Skin of body (tissue), 1 donor: ENCODE measurements at regions not wholly inside any gene's neighbourhood (a gene's known extent, or its start where the extent isn't known, plus 50 kb on each side); places are given as distances from the start of the nearest gene placed in this dataset.
"Not testable (repeated sequence)": the region's sequence is repeated elsewhere in the genome, so short reads cannot be mapped to it uniquely, and the experiment has no call there.

ENCODE experiments used
- DNase-seq: peaks from one replicate; lab custom pipeline; 2025; lab: John Stamatoyannopoulos, UW

DNA sequence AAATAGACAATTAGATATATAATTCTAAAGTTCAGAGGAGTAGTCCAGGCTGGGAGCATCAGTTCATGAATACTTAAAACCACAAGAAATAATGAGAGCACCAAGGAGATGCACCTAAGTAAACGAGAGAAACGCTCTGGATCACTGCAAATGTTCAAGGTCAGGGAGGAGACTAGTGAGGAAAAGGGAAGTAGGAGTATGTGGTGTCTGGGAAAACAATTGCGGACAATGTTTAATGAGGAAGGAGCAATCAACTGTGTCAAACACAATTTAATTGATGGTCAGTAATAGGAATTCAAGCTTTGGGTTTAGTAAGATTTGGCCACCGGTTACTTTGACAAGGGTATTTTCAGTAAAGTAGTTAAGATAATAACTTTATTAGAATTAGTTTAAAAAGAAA is 652.2 kb downstream of the DACH1 start:
- DNase-seq = no peak

DNA sequence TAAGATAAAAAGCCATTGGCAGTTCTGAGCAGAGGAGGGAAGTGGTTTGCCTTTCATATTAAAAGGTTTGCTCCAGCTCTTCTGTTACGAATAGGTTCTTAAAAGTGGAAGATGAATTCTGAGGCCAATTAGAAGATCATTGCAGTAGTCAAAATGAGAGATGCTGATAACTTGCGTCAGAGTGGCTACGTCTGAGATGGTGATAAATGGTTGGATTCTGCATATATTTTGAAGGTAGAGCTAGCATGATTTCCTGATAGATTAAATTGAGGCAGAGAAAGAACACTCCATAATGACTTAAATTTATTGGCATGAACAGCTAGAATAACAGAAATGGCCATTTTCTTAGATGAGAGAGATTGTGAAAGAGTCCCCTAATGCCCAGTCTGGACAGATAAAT is 652.6 kb downstream of the DACH1 start:
- DNase-seq = no peak

DNA sequence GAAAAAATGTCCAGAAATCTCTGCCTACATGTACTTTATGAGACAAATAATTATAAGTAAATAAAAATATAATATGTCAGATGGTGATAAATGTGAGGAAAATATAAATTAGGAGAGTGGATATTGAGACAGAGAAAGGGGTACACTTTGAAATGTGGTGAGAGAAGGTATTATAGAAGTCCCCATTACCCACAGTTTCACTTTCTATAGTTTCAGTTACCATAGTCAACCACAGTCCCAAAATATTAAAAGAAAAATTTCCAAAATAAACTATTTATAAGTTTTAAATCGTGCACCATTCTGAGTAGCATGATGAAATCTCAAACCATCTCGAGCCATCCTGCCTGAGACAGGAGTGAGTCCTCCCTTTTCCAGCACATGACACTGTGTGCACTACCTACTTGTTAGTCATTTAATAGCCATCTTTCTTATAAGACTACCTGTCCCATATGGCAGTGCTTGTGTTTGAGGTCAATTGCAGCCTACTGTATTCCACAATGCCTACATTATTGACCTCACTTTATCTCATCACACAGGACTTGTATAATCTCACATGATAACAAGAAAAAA is 653.7 kb downstream of the DACH1 start:
- no peak for DNase-seq

DNA sequence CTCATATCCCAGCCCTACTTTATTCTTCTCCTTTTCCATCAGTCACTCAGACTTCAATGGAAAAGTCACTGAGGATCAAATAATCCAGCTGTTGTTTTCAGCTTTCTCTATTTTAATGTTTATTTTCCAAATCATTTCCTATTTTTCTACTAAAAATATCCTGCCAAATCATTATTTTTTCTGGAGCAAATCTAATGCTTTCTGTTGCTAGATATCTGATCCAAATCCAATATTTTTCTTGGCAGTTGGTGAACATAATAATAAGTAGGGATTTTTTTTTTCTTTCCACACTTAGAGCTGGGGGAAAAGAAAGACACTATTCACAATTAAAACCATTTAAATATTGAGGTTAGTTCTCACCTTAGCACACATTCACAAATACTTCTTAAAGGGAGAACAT is 656.1 kb downstream of the DACH1 start:
- DNase-seq = no peak

DNA sequence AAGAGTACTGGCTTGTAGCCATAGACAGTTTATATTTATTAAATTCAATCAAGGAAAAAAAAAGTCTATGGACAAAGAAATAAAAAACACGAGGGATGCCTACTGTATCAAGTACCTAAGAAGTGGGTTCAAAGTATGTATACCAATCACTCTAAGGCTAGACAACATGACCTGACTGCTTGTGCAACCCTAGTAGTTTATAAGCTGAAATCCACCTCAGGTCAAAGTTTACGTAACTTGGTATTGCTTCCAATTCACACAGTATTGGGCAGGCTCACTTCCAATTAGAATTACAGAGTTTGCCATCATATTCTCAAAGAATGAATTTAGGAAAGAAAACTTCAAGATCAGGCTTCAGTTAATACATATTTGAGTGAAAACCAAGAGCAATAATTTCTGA is 657.8 kb downstream of the DACH1 start:
- DNase-seq = no peak

DNA sequence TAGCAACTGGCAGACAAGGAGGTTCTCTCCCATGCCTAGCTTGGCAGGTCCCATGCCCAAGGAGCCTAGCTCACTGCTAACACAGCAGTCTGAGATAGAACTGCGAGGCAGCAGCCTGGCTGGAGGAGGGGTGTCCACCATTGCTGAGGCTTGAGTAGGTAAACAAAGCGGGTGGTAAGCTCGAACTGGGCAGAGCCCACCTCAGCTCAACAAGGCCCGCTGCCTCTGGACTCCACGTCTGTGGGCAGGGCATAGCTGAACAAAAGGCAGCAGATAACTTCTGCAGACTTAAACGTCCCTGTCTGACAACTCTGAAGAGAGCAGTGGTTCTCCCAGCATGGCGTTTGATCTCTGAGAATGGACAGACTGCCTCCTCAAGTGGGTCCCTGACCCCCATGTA is 682.4 kb downstream of the DACH1 start:
- not testable (repeated sequence) for DNase-seq

DNA sequence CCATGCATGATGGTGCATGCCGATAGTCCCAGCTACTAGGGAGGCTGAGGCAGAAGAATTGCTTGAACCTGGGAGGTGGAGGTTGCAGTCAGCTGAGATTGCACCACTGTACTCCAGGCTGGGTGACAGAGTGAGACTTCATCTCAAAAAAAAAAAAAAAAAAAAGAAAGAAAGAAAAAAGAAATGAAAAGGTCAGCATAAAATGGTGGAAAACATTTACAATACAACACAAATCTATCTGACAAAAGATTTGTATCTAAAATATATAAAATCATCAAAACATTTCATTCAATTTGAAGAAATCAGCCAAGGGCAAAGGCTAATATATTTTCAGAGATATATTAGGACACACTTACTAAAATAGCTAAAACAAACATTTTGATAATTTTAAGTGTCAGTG is 683.7 kb downstream of the DACH1 start:
- not testable (repeated sequence) for DNase-seq

DNA sequence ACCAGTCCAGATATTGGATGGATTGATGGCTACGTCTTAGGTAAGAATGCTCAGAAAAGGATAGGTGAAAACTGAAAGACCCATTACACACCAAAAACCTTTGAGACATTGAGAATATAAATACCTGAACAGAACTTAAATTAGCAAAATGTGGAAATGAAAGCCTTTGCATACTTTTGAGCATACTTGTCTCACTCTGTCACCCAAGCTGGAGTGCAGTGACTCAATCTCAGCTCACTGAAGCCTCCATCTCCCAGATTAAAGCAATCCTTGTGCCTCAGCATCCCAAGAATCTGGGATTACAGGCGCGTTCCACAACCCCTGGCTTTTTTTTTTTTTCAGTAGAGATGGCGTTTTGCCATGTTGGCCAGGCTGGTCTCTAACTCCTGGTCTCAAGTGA is 695.3 kb downstream of the DACH1 start:
- no peak for DNase-seq

DNA sequence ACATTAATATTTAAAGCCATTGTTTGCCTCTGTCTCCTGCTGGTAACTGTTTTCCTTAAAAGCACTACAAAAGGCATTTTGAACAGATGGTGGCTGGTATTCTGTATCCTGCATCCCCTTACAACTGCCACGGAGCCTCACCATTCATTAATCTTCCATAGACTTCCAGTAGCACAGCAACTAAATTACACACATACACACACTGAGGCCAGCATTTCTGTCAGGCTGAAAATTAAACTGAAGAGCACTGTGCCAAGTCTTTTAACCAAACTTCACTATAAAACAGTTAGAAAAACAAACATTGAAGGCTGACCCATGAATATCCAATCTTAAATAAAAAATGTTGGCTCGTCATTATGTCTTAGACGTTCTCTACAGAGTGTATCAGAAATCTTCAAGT is 697.8 kb downstream of the DACH1 start:
- no peak for DNase-seq

DNA sequence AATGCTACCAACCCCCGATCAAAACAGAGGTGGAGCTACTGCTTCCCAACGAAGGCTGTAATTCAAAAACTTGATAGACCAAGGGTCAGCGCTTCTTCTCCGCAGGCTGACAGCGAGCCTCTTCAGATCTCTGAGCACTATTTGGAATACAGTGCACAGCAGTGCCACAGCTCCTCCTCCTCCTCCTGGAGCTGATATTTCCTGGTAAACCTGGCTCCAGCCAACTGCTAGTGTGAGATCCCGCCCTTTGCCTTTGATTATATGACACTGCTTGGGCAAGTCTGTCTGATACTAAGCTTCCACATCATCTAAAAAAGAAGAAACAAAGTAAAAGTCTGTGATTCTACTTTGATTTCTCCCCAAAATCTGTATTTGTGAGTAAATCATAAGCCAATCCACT is 710.5 kb downstream of the DACH1 start:
- DNase-seq = no peak

DNA sequence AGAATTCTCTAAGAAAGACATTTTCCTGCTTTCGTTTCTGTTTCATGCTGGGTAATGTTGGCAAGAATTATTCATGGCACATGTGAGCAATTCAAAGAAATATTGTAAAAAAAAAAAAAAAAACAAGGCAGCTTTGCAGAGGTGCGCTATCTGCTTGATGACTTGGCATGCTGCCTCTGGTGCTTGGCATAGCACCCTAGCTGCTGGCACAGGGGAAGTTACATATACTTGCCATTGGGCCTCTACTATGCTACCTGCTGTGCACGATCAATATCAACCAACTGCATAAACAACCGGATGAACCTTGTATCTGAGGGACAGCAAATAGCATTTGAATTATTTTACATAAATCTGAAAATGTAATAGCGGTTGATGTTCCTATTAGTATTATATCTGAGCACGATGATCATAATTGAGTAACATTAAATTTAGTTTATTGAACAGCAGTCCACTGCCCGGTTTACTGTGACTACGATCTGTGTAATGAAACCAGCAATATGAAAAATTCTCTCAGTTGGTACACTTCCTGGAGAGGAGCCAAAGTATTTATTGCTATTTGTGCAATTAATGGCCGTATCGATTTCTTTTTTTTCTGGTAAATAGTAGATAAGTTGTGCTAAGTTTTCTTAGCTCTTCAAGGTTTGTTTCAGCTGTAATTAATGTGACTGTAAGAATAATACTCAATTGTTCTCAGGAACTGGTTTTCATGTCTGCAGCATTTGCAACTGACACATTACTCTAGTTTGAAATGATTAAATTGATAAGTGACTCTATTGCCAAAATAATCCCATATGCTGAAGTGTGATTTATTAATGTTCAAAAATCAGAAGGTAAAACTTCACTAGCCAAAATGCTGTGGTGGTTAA is 717.3 kb downstream of the DACH1 start:
- no peak for DNase-seq

DNA sequence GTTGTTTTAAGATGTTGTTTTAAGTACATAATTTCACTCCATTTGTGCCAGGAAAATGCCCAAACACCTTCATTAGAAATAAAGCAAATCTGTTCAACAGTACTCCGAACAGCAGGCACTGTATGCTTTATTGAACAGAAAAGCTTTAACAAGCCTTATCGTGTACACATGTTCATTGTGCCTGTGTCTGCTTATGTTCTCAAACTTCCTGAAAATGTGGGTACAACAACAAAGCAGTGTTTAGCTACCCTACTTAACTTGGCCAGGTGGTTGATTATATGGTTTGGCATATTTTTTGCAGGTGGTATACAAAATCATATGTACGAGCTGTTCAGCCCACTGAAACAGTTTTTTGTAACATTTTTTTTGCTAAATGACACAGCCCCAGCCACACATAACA is 718.0 kb downstream of the DACH1 start:
- DNase-seq = no peak

DNA sequence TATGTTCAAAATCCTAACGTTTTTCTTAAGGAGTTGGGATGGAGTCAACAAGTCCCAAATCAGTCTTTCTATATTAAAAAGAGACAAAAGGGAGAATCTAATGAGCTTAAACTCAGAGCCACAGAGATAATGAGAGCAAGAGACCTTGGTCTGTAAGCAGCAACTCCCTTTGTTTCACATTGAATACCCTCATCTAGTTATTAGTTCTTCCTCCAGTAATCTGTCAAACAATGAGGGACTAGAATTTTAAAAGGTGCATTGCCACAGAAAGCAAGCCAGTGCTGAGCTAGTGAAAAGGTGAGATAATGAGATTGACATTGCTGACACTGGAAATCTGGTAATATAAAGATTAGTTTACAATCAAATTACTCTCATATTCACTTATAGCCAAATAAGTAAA is 718.6 kb downstream of the DACH1 start:
- no peak for DNase-seq

DNA sequence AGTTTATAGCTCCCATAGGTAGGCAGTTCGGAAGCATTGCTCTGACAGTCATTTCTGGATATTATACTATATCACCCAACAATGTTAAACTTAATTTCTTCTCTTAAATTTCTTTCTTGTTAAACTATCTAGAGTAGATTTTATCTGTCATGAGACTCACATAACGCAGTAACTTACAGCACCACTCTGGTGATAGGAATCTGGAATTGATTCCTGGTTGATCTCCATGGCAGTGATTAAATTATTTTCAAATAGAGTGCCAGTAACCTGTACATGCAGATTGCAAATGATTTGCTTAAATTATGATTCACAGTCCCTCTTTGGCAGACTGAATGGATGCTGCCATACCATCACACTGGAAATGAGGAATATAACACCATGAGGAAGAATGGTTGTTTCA is 722.1 kb downstream of the DACH1 start:
- no peak for DNase-seq

DNA sequence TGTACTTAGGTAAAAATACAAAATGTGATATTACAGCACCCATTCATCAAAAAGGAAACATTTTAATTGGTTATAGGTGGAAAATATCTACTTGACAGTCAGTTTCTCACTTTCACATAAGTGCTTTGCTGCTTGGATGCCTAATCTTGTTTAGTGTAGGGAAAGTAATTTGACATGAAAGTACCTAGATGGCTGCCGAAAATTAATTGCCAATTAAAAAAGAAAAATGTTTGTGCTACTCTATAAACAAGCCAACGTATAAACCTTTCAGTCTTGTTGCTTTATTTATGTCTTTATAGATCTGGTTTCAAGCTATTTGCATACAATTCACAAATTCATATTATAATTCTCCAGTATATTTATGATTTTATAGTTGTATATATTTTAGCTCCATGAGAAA is 729.9 kb downstream of the DACH1 start:
- no peak for DNase-seq

DNA sequence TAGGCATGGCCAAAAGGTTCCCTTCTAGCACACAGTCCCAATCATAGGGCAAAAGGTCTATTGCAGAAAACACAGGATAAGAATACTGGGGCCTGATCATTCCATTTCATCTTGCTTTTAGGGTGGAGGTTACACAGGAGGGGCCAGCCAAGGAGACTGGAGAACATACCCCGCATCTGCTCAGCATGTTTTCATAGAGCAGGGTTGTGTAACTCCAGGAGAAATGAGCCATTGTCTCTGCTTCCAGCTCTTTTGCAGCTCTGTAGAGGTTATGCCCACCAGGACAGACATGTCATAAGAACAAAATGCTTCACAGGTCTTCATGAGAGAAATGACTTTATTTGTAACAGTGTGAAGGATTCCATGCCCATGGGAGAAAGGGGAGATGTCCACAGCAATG is 742.8 kb downstream of the DACH1 start:
- no peak for DNase-seq

DNA sequence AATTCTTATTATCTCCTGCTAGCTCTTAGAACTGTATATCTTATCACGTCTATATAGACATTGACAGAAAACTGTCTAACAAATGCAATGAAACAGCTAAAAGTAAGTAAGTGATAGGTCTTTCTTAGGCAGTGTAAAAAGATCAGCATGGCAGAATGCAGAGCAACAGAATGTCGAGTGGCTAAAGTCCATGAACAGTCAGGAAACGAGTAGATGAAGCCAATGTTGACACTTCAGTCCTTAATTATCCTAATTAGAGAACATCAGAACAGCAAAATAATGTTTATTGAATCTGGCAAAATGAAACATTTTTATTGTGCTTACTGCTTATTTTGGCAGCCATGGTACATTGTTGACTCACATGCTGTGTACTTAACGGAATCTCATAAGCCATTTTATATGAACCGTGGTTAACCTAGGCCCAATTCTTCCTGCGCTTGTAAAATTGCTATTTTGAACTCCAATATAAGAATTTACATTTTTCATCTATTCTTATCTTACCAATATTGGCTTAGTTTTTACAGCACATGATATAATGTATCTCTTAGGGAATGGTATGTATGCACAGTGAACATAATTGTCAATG is 748.1 kb downstream of the DACH1 start:
- DNase-seq = no peak

DNA sequence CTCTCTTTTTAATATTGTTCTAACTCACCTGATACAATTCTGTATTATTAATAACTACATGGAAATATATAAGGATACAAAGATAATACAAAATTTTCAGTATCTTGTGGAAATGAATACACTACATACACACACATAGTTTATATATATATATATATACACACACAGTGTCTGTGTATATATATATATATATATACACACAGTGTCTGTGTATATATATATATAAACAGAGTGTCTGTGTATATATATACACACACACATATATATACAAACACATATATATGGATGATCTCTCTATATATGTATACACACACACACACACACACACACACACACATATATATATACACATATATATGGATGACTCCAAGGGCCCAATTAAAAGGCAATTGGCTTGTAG is 749.1 kb downstream of the DACH1 start:
- no peak for DNase-seq

DNA sequence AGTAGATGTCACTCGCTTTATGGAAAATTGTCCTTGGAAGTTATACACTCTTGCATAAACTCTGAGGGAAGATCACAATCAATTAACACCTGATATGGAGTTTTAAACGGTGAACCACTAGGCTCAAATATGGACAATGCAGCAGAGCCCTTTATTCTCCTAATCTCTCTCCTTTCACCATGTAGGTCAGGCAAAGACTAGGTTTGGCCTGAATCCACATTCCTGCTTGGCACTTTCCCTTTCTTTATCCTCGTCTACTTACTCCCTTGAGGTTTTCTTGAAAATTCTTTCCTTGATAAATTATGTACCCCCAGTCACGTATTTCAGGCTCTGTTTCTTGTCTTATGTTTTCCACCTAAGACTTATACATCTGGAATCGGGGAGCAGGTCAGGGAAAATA is 751.7 kb downstream of the DACH1 start:
- no peak for DNase-seq

DNA sequence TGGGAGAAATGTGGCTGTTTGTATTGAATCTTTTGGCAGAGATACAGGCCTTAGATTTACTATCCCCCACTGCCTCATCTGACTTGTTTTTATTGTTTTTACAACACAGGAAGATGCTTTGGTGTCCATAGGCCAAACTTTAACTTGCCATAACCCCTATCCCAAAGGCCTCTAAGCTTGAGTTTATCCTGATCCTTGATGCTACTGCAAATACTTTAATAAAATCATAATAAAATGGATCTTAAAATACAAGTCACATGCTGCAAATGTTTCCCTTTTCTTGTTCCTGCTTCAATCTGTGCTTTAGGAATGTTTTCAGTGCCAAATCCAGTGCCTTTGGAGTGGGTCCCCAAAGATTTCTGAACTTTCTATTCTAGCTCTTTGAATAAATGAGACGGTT is 770.6 kb downstream of the DACH1 start:
- DNase-seq = no peak

DNA sequence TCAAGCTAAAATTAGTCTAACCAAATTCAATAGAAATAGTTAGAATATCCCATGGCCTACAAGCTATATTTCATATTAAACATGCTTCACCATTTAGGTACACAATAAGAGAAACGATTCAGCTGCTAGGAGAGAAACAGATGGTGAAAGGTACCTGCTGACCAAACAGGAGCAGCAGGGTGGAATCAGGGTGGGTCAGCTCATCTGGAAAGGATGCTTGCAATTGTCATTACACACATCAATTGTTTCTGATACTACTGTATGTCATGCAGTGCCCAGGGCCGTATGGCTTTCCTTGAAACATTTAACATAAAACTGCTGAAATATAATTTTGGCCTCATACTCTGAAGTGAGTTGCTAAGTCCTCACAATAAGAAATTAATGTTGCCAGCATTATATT is 776.0 kb downstream of the DACH1 start:
- no peak for DNase-seq

DNA sequence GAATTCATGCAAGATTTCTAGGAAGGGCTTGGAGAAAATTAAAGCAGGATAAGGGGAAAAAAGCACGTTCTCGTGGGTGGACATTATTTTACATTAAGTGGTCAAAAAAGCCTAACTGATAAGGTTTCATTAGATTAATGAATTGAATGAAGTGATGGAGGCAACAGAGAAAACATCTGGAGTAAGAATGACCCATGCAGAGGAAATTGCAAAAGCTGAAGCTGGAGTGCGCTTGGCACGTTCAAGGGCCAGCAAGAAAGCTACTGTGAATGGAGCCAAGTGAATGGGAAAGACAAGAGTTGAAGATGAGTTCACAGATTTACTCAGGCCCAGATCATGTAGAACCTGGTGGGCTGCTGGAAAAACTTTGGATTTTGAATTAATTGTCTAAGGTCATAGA is 777.9 kb downstream of the DACH1 start:
- DNase-seq = no peak

DNA sequence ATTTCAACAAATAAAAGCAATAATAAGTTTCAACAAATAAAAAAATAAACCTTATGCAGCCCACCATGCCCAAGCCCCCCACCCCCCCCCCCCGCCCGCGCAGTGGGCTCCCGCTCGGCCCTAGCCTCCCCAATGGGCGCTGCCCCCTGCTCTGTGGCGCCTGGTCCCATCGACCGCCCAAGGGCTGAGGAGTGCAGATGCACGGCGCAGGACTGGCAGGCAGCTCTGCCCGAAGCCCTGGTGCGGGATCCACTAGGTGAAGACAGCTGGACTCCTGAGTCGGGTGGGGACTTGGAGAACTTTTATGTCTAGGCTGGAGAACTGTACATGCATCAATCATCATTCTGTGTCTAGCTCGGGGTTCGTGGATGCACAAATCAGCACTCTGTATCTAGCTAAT is 779.6 kb downstream of the DACH1 start:
- no peak for DNase-seq
